ENCODE measurements at regions not wholly inside any gene's neighbourhood (a gene's known extent, or its start where the extent isn't known, plus 50 kb on each side); places are given as distances from the start of the nearest gene placed in this dataset.

DNA sequence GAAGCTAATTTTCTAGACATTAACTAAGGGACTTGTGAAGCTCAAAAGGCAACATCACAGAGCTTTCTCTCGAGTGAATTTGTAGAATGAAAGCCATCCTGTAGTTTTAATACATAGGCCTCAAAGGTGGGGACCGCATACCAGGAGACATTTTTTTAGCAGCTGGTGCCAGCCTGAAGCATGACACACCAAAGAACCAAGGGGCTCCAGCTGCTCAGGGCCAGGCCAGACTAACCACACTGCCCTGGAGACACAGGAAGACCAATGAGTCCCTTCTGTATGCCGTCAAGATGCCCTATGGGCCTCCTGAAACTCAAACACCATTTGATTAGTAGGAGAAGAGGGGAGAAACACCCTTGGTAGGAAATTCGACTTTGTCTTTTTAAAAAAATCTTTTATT lies 113.9 kb upstream of the CACNA1E start:
- TF ChIP-seq, protein P1, sequence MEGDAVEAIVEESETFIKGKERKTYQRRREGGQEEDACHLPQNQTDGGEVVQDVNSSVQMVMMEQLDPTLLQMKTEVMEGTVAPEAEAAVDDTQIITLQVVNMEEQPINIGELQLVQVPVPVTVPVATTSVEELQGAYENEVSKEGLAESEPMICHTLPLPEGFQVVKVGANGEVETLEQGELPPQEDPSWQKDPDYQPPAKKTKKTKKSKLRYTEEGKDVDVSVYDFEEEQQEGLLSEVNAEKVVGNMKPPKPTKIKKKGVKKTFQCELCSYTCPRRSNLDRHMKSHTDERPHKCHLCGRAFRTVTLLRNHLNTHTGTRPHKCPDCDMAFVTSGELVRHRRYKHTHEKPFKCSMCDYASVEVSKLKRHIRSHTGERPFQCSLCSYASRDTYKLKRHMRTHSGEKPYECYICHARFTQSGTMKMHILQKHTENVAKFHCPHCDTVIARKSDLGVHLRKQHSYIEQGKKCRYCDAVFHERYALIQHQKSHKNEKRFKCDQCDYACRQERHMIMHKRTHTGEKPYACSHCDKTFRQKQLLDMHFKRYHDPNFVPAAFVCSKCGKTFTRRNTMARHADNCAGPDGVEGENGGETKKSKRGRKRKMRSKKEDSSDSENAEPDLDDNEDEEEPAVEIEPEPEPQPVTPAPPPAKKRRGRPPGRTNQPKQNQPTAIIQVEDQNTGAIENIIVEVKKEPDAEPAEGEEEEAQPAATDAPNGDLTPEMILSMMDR (optimal IDR thresholded peaks at IDR 0.05 in 1 of 3, IDR thresholded peaks at IDR 0.05 in 1 of 3, conservative IDR thresholded peaks at IDR 0.05 in 1 of 3; ENCODE audit: extremely low read depth in 1 of 3, insufficient read depth in 2 of 3, low read length in 3 of 3), result no peak
- no peak for TF ChIP-seq EZH2 (IDR thresholded peaks at IDR 0.05; ENCODE audit: low read length)
